ENCODE measurements at regions not wholly inside any gene's neighbourhood (a gene's known extent, or its start where the extent isn't known, plus 50 kb on each side); places are given as distances from the start of the nearest gene placed in this dataset.

DNA sequence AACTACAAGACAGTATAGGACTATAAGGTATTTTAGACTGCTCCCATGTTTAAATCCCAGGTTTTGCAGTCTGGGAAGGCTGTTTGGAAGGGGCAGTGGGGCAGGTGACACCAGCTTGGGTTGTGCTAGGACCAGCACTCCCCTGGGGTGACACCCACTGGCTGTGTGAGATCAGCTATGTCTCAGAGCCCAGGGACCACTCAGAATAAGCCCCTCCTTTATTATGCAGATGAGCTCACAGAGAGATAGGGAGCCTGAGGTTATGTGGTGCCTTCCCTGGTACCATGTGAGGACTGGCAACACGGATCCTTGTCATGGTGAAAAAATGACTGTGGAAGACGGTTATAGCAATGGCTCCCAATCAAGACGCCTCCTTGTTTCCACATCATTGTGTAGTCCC lies 71.0 kb downstream of the NENF start:
- TF ChIP-seq CTCF (IDR thresholded peaks at IDR 0.05 in 4 of 5, conservative IDR thresholded peaks at IDR 0.05 in 1 of 5): no peak
- TF ChIP-seq POLR2A (IDR thresholded peaks at IDR 0.05): no peak
